CD4-positive, alpha-beta T cell (primary cell): ENCODE measurements at regions not wholly inside any gene's neighbourhood (a gene's known extent, or its start where the extent isn't known, plus 50 kb on each side); places are given as distances from the start of the nearest gene placed in this dataset.

Experiments
- ATAC-seq: fragments of 200-7000 bp; cut with Tn5 transposase; one replicate; pipeline ENCODE4 v1.10.0; 2022; ENCODE audit warnings: mild to moderate bottlenecking; ENCODE audit not compliant: poor library complexity
- CTCF ChIA-PET: fragments of 350-600 bp; sonication (Branson Sonifier 250); formaldehyde crosslinking; loops from one replicate; lab custom pipeline; 2021; ENCODE audit warnings: antibody characterized with exemption, inconsistent platforms; lab: Charles Lee
- POLR2A ChIA-PET: fragments of 350-600 bp; sonication (Branson Sonifier 250); formaldehyde crosslinking; loops from one replicate; lab custom pipeline; 2021; ENCODE audit warnings: antibody characterized with exemption, inconsistent platforms; lab: Charles Lee
- DNase-seq, 14 experiments: peaks; one replicate each; pipeline ENCODE4 v3.0.0-alpha.2; 2013 to 2020; ENCODE audit warnings: mixed read lengths in 2 of 14
- H3K27ac ChIP-seq, 2 donors: one replicate each; pipeline versions ENCODE4 v1.5.1 to v1.7.0; 2013; ENCODE audit warnings: low read length in 2 of 2, low read depth in 1 of 2, mild to moderate bottlenecking in 1 of 2
- H3K27me3 ChIP-seq, 2 experiments: 1 replicate in 1 of 2; 2 replicates in 1 of 2; pipeline versions ENCODE4 v1.6.1 to v1.7.0; 2013; ENCODE audit warnings: low read length in 2 of 2, control low read depth in 1 of 2, mild to moderate bottlenecking in 1 of 2, moderate library complexity in 1 of 2; ENCODE audit not compliant: insufficient read depth in 2 of 2, control insufficient read depth in 1 of 2
- H3K36me3 ChIP-seq: one replicate; pipeline ENCODE4 v1.6.1; 2013; ENCODE audit warnings: low read length, control low read depth; ENCODE audit not compliant: insufficient read depth
- H3K4me1 ChIP-seq: one replicate; pipeline ENCODE4 v1.6.1; 2013; ENCODE audit warnings: low read length, control low read depth; ENCODE audit not compliant: insufficient read depth
- H3K4me3 ChIP-seq: one replicate; pipeline ENCODE4 v1.5.1; 2013; ENCODE audit warnings: mild to moderate bottlenecking, low read length, moderate library complexity
- H3K9me3 ChIP-seq, 2 experiments: 1 replicate in 1 of 2; 2 replicates in 1 of 2; pipeline versions ENCODE4 v1.6.1 to v1.7.0; 2013; ENCODE audit warnings: low read length in 2 of 2, mild to moderate bottlenecking in 2 of 2, control low read depth in 1 of 2, moderate library complexity in 1 of 2; ENCODE audit not compliant: control insufficient read depth in 1 of 2, insufficient read depth in 1 of 2
- H3K27ac Mint-ChIP-seq: one replicate; pipeline ENCODE4 v1.8.0; 2020; ENCODE audit warnings: mixed read lengths
- H3K27me3 Mint-ChIP-seq: one replicate; pipeline ENCODE4 v1.8.0; 2021; ENCODE audit warnings: mixed read lengths
- H3K36me3 Mint-ChIP-seq: one replicate; pipeline ENCODE4 v1.8.0; 2021; ENCODE audit warnings: low read depth, mixed read lengths
- H3K4me1 Mint-ChIP-seq: one replicate; pipeline ENCODE4 v1.8.0; 2021; ENCODE audit warnings: low read depth, mixed read lengths
- H3K4me3 Mint-ChIP-seq: one replicate; pipeline ENCODE4 v1.8.0; 2020; ENCODE audit warnings: mild to moderate bottlenecking, mixed read lengths
- H3K9me3 Mint-ChIP-seq: one replicate; pipeline ENCODE4 v1.8.0; 2020; ENCODE audit warnings: mixed read lengths
- intact Hi-C, 2 experiments: fragments of 100-400 bp; cut with DNase I in 1 of 2; cut with micrococcal nuclease in 1 of 2; formaldehyde crosslinking; loops; one replicate each; pipeline versions ENCODE4 v1.15.1 to v1.9.0; 2023 to 2025; cut with DNase I, micrococcal nuclease
- TF ChIP-seq, protein P1 (sequence below): fragments of 200-600 bp; IDR thresholded peaks from one replicate; pipeline ENCODE4 v1.8.0; 2022; ENCODE audit warnings: antibody characterized with exemption, mild to moderate bottlenecking

DNA sequence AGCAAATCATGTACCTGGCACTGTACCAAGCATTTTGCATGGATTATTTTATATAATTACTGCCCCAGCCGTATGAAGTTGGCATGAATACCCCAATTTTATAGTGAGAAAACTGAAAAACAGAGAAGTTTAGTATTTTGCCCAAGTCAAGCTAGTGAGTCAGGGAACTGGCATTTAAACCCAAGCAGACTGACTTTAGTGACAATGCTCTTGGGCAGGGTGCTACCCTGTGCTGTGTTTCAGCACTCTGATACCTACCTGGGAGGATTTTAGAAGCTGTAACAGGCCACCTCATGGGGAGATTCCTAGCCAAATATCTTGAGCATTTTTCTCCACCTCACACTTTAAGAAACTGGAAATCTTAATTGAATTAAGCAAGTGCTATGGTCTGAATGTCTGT lies 98.1 kb upstream of the MAX start:
- ChIA-PET POLR2A (no interaction called here), CTCF (no interaction called here)
- Mint-ChIP-seq H3K4me3 (no peak overlapping the region), H3K27me3 (no peaks in the 10 kb centered on the region), H3K27ac (no peak overlapping the region), H3K36me3 (no peaks in the 10 kb centered on the region), H3K4me1 (peaks cover 15% of the 10 kb centered on the region), H3K9me3 (peaks cover 3% of the 10 kb centered on the region)
- H3K9me3 ChIP-seq: peaks cover 0 to 3% of the 10 kb centered on the region in 2 experiments
- no peak for DNase-seq
- intact Hi-C loops: no loop called here
- no peaks in the 10 kb centered on the region for H3K27me3 ChIP-seq
- H3K36me3 ChIP-seq: no peaks in the 10 kb centered on the region
- H3K4me3 ChIP-seq: no peak overlapping the region
- no peak for ATAC-seq
- no peak overlapping the region for H3K27ac ChIP-seq
- TF ChIP-seq, protein P1, sequence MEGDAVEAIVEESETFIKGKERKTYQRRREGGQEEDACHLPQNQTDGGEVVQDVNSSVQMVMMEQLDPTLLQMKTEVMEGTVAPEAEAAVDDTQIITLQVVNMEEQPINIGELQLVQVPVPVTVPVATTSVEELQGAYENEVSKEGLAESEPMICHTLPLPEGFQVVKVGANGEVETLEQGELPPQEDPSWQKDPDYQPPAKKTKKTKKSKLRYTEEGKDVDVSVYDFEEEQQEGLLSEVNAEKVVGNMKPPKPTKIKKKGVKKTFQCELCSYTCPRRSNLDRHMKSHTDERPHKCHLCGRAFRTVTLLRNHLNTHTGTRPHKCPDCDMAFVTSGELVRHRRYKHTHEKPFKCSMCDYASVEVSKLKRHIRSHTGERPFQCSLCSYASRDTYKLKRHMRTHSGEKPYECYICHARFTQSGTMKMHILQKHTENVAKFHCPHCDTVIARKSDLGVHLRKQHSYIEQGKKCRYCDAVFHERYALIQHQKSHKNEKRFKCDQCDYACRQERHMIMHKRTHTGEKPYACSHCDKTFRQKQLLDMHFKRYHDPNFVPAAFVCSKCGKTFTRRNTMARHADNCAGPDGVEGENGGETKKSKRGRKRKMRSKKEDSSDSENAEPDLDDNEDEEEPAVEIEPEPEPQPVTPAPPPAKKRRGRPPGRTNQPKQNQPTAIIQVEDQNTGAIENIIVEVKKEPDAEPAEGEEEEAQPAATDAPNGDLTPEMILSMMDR: no peak
- H3K4me1 ChIP-seq: peaks cover 12% of the 10 kb centered on the region

DNA sequence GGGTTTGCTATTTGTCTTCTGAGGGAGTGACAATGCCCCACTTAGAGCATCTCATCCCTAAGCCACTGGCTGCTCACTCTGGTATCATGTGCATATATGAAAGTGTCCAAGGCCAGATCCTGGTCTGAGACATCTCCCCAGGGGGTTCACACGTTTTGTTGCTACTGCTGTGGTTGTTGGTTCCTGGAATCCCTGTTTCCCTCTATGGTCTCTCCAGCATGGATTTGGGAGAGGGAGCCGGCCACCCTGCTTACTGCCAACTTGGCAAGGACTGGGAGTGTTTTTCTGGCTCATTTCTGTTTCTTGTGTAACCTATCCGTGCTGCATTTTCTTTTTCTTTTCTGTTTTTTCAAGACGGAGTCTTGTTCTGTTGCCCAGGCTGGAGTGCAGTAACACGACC lies 101.3 kb upstream of the MAX start:
- peaks cover 0 to 3% of the 10 kb centered on the region in 2 experiments for H3K9me3 ChIP-seq
- H3K4me1 Mint-ChIP-seq: peaks cover 35% of the 10 kb centered on the region
- CTCF ChIA-PET: no interaction called here
- TF ChIP-seq, protein P1: no peak
- intact Hi-C loops: no loop called here
- no peak for ATAC-seq
- H3K27ac ChIP-seq: no peak overlapping the region
- H3K27ac Mint-ChIP-seq: peak overlapping the region; percentile 86
- H3K9me3 Mint-ChIP-seq: peaks cover 3% of the 10 kb centered on the region
- no peaks in the 10 kb centered on the region for H3K27me3 ChIP-seq
- no peaks in the 10 kb centered on the region for H3K27me3 Mint-ChIP-seq
- DNase-seq: no peak
- no peak overlapping the region for H3K4me3 Mint-ChIP-seq
- no peak overlapping the region for H3K4me3 ChIP-seq
- POLR2A ChIA-PET: no interaction called here
- H3K36me3 Mint-ChIP-seq: no peaks in the 10 kb centered on the region
- peaks cover 40% of the 10 kb centered on the region for H3K4me1 ChIP-seq
- H3K36me3 ChIP-seq: no peaks in the 10 kb centered on the region

DNA sequence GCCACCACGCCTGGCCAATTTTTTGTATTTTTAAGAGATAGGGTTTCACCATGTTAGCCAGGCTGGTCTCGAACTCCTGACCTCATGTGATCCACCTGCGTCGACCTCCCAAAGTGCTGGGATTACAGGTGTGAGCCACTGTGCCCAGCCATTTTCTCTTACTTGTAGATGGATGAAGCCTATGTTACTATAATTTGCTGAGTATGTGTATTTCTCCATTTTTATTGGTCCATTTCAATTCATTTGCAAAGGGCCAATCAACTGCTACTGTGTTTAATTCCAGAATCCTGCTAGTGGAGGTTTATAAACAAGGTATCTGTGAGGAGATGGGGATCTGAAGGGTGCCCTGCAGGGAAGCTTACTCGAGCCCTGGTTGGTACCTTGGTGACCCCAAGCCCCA lies 101.7 kb upstream of the MAX start:
- ChIA-PET CTCF (no interaction called here), POLR2A (interaction anchor here (1.8 kb wide), 1 partner anchor 101 kb away, joined by 6 read pairs; the partner anchor contains the start of gene MAX)
- Histone ChIP-seq H3K27me3 (no peaks in the 10 kb centered on the region), H3K27ac (no peak overlapping the region), H3K36me3 (no peaks in the 10 kb centered on the region), H3K4me1 (peaks cover 45% of the 10 kb centered on the region), H3K9me3 (peaks cover 0 to 3% of the 10 kb centered on the region in 2 experiments), H3K4me3 (no peak overlapping the region)
- TF ChIP-seq, protein P1: no peak
- Mint-ChIP-seq H3K9me3 (peaks cover 3% of the 10 kb centered on the region), H3K4me1 (peaks cover 40% of the 10 kb centered on the region), H3K36me3 (no peaks in the 10 kb centered on the region), H3K27ac (peak overlapping the region; percentile 86), H3K27me3 (no peaks in the 10 kb centered on the region), H3K4me3 (no peak overlapping the region)
- intact Hi-C loops: no loop called here
- ATAC-seq (no peak), DNase-seq (no peak)
